Transverse colon (tissue), 3 donors: ENCODE measurements at regions not wholly inside any gene's neighbourhood (a gene's known extent, or its start where the extent isn't known, plus 50 kb on each side); places are given as distances from the start of the nearest gene placed in this dataset.

Source experiments
- CTCF ChIP-seq, 5 experiments: fragments of 200-600 bp in 3 of 5; fragments of 450-650 bp in 2 of 5; sonication (generic) in 3 of 5; IDR thresholded peaks; 1 replicate in 2 of 5; 2 replicates in 3 of 5; pipeline ENCODE4 v1.5.1; 2016 to 2017; ENCODE audit warnings: antibody characterized with exemption in 5 of 5, inconsistent platforms in 3 of 5, mild to moderate bottlenecking in 2 of 5, moderate library complexity in 1 of 5
- POLR2A ChIP-seq: fragments of 450-650 bp; IDR thresholded peaks from one replicate; pipeline ENCODE4 v1.6.1; 2016; ENCODE audit warnings: antibody characterized with exemption, mild to moderate bottlenecking, moderate library complexity

- no peak for TF ChIP-seq CTCF (IDR thresholded peaks at IDR 0.05)
- TF ChIP-seq POLR2A = no peak
These were observed 205.8 kb upstream of the EEA1 start for GRCh38 chr12:93134893-93135285.
